ENCODE measurements at regions not wholly inside any gene's neighbourhood (a gene's known extent, or its start where the extent isn't known, plus 50 kb on each side); places are given as distances from the start of the nearest gene placed in this dataset.

DNA sequence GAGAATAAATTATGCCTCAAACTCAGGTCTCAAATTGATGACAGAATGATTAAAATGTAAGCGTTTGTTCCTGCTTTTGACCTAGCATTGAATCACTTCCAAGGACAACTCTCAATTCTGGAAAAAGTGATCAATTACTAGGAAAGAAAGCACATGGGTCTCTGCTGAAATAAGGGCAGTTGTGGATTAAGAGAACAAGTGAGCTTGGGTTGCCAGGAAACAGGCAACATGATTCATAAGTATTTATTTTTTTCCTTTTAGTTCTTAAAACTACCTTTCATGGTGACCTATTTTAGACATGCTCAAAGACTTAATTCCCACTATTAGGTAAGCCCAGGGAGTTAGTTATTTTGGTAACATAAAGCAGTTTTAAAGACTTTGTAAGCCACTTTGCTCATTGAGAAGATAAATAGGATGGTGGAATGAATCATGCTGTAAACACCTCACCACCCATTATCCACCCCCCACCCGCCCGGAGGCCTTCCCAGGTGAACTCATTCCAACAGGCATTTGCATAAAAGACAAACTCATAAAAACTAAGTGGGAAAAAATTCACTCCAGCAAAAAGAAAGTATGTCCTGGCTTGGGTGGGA is 728.3 kb downstream of the SORCS1 start:
- Mint-ChIP-seq H3K4me1 (no peaks in the 10 kb centered on the region), H3K36me3 (ENCODE audit: low read depth) (no peaks in the 10 kb centered on the region), H3K4me3 (no peak overlapping the region), H3K9me3 (no peaks in the 10 kb centered on the region), H3K27ac (no peak overlapping the region), H3K27me3 (ENCODE audit: insufficient read depth, low read depth, poor library complexity) (no peaks in the 10 kb centered on the region)
- Histone ChIP-seq H4K20me1 (replicated peaks; ENCODE audit: insufficient read depth) (no peaks in the 10 kb centered on the region), H3F3A (replicated peaks; ENCODE audit: low read depth) (no peaks in the 10 kb centered on the region), H3K9me2 (ENCODE audit: insufficient read depth) (no peaks in the 10 kb centered on the region), H3K4me3 (no peak overlapping the region), H3K27me3 (ENCODE audit: insufficient read depth) (no peaks in the 10 kb centered on the region), H3K79me2 (replicated peaks; ENCODE audit: insufficient read depth) (no peaks in the 10 kb centered on the region), H3K4me1 (ENCODE audit: insufficient read depth) (no peaks in the 10 kb centered on the region), H2AFZ (no peak overlapping the region), H3K27ac (ENCODE audit: low read depth) (no peak overlapping the region), H3K4me2 (no peak overlapping the region), H3K36me3 (ENCODE audit: insufficient read depth) (no peaks in the 10 kb centered on the region)
- ATAC-seq: no peak
- DNase-seq (ENCODE audit: low spot score): no peak
- no peak for TF ChIP-seq NANOG (IDR thresholded peaks at IDR 0.05; ENCODE audit: borderline replicate concordance)
- TF ChIP-seq, protein P1, sequence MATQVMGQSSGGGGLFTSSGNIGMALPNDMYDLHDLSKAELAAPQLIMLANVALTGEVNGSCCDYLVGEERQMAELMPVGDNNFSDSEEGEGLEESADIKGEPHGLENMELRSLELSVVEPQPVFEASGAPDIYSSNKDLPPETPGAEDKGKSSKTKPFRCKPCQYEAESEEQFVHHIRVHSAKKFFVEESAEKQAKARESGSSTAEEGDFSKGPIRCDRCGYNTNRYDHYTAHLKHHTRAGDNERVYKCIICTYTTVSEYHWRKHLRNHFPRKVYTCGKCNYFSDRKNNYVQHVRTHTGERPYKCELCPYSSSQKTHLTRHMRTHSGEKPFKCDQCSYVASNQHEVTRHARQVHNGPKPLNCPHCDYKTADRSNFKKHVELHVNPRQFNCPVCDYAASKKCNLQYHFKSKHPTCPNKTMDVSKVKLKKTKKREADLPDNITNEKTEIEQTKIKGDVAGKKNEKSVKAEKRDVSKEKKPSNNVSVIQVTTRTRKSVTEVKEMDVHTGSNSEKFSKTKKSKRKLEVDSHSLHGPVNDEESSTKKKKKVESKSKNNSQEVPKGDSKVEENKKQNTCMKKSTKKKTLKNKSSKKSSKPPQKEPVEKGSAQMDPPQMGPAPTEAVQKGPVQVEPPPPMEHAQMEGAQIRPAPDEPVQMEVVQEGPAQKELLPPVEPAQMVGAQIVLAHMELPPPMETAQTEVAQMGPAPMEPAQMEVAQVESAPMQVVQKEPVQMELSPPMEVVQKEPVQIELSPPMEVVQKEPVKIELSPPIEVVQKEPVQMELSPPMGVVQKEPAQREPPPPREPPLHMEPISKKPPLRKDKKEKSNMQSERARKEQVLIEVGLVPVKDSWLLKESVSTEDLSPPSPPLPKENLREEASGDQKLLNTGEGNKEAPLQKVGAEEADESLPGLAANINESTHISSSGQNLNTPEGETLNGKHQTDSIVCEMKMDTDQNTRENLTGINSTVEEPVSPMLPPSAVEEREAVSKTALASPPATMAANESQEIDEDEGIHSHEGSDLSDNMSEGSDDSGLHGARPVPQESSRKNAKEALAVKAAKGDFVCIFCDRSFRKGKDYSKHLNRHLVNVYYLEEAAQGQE (IDR thresholded peaks at IDR 0.05; ENCODE audit: unreplicated experiment): no peak
- TF ChIP-seq, protein P2, sequence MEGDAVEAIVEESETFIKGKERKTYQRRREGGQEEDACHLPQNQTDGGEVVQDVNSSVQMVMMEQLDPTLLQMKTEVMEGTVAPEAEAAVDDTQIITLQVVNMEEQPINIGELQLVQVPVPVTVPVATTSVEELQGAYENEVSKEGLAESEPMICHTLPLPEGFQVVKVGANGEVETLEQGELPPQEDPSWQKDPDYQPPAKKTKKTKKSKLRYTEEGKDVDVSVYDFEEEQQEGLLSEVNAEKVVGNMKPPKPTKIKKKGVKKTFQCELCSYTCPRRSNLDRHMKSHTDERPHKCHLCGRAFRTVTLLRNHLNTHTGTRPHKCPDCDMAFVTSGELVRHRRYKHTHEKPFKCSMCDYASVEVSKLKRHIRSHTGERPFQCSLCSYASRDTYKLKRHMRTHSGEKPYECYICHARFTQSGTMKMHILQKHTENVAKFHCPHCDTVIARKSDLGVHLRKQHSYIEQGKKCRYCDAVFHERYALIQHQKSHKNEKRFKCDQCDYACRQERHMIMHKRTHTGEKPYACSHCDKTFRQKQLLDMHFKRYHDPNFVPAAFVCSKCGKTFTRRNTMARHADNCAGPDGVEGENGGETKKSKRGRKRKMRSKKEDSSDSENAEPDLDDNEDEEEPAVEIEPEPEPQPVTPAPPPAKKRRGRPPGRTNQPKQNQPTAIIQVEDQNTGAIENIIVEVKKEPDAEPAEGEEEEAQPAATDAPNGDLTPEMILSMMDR (conservative IDR thresholded peaks at IDR 0.05; ENCODE audit: low read depth in 2 of 2): no peak

DNA sequence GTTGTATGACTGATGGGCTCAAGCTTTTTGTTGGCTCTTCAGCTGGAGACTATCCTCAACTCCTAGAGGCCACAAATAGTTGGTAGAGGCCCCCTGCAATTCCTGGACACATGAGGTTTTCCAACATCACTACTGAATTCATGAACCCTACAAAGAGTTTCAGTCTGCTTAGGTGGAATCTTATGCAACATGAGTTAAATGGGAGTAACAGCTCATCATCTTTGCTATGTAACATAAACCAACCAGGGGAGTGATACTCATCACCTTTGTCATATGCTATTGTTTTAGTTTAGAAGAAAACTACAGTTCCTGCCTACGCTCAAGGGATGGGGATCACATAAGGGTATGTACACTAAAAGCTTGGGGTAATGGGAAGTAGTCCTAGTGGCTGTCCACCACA is 729.4 kb downstream of the SORCS1 start:
- H3K36me3 Mint-ChIP-seq (ENCODE audit: low read depth): no peaks in the 10 kb centered on the region
- no peak for TF ChIP-seq JUNB (IDR thresholded peaks at IDR 0.05; ENCODE audit: unreplicated experiment)
- TF ChIP-seq, protein P2 (conservative IDR thresholded peaks at IDR 0.05; ENCODE audit: low read depth in 2 of 2): no peak
- TF ChIP-seq ZNF331 (CRISPR knock-in tag; IDR thresholded peaks at IDR 0.05; ENCODE audit: low read depth): no peak
- TF ChIP-seq, protein P3, sequence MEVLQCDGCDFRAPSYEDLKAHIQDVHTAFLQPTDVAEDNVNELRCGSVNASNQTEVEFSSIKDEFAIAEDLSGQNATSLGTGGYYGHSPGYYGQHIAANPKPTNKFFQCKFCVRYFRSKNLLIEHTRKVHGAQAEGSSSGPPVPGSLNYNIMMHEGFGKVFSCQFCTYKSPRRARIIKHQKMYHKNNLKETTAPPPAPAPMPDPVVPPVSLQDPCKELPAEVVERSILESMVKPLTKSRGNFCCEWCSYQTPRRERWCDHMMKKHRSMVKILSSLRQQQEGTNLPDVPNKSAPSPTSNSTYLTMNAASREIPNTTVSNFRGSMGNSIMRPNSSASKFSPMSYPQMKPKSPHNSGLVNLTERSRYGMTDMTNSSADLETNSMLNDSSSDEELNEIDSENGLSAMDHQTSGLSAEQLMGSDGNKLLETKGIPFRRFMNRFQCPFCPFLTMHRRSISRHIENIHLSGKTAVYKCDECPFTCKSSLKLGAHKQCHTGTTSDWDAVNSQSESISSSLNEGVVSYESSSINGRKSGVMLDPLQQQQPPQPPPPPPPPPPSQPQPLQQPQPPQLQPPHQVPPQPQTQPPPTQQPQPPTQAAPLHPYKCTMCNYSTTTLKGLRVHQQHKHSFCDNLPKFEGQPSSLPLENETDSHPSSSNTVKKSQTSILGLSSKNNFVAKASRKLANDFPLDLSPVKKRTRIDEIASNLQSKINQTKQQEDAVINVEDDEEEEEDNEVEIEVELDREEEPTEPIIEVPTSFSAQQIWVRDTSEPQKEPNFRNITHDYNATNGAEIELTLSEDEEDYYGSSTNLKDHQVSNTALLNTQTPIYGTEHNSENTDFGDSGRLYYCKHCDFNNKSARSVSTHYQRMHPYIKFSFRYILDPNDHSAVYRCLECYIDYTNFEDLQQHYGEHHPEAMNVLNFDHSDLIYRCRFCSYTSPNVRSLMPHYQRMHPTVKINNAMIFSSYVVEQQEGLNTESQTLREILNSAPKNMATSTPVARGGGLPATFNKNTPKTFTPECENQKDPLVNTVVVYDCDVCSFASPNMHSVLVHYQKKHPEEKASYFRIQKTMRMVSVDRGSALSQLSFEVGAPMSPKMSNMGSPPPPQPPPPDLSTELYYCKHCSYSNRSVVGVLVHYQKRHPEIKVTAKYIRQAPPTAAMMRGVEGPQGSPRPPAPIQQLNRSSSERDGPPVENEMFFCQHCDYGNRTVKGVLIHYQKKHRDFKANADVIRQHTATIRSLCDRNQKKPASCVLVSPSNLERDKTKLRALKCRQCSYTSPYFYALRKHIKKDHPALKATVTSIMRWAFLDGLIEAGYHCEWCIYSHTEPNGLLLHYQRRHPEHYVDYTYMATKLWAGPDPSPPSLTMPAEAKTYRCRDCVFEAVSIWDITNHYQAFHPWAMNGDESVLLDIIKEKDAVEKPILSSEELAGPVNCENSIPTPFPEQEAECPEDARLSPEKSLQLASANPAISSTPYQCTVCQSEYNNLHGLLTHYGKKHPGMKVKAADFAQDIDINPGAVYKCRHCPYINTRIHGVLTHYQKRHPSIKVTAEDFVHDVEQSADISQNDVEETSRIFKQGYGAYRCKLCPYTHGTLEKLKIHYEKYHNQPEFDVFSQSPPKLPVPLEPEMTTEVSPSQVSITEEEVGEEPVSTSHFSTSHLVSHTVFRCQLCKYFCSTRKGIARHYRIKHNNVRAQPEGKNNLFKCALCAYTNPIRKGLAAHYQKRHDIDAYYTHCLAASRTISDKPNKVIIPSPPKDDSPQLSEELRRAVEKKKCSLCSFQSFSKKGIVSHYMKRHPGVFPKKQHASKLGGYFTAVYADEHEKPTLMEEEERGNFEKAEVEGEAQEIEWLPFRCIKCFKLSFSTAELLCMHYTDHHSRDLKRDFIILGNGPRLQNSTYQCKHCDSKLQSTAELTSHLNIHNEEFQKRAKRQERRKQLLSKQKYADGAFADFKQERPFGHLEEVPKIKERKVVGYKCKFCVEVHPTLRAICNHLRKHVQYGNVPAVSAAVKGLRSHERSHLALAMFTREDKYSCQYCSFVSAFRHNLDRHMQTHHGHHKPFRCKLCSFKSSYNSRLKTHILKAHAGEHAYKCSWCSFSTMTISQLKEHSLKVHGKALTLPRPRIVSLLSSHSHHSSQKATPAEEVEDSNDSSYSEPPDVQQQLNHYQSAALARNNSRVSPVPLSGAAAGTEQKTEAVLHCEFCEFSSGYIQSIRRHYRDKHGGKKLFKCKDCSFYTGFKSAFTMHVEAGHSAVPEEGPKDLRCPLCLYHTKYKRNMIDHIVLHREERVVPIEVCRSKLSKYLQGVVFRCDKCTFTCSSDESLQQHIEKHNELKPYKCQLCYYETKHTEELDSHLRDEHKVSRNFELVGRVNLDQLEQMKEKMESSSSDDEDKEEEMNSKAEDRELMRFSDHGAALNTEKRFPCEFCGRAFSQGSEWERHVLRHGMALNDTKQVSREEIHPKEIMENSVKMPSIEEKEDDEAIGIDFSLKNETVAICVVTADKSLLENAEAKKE (CRISPR knock-in tag; IDR thresholded peaks at IDR 0.05): no peak
- no peak for TF ChIP-seq POLR2AphosphoS5 (IDR thresholded peaks at IDR 0.05; ENCODE audit: low read depth)
- no peak for TF ChIP-seq NANOG (IDR thresholded peaks at IDR 0.05; ENCODE audit: borderline replicate concordance)

More for the DNA sequence above, 729.4 kb downstream of the SORCS1 start:
- Histone ChIP-seq H3K9me2 (ENCODE audit: insufficient read depth) (no peaks in the 10 kb centered on the region), H3K27ac (ENCODE audit: low read depth) (no peak overlapping the region), H3K4me2 (no peak overlapping the region), H3F3A (replicated peaks; ENCODE audit: low read depth) (no peaks in the 10 kb centered on the region), H3K4me1 (ENCODE audit: insufficient read depth) (no peaks in the 10 kb centered on the region), H3K79me2 (replicated peaks; ENCODE audit: insufficient read depth) (no peaks in the 10 kb centered on the region), H3K36me3 (ENCODE audit: insufficient read depth) (no peaks in the 10 kb centered on the region), H3K27me3 (ENCODE audit: insufficient read depth) (no peaks in the 10 kb centered on the region), H4K20me1 (replicated peaks; ENCODE audit: insufficient read depth) (no peaks in the 10 kb centered on the region), H2AFZ (no peak overlapping the region), H3K4me3 (no peak overlapping the region)
- no peak overlapping the region for H3K27ac Mint-ChIP-seq
- no peak overlapping the region for H3K4me3 Mint-ChIP-seq
- ATAC-seq: no peak
- DNase-seq (ENCODE audit: low spot score): no peak
- H3K4me1 Mint-ChIP-seq: no peaks in the 10 kb centered on the region
- no peaks in the 10 kb centered on the region for H3K27me3 Mint-ChIP-seq (ENCODE audit: insufficient read depth, low read depth, poor library complexity)
- no peaks in the 10 kb centered on the region for H3K9me3 Mint-ChIP-seq

Measured in GM23338 (cell line).